Fibroblast of peridontal ligament (primary cell): ENCODE measurements at regions not wholly inside any gene's neighbourhood (a gene's known extent, or its start where the extent isn't known, plus 50 kb on each side); places are given as distances from the start of the nearest gene placed in this dataset.
A peak's percentile ranks its signal among the peaks of the same experiment; 100 is the strongest.

Experiments
- DNase-seq: peaks from one replicate; pipeline ENCODE4 v3.0.0-alpha.2; 2010; ENCODE audit errors: extremely low read depth

DNA sequence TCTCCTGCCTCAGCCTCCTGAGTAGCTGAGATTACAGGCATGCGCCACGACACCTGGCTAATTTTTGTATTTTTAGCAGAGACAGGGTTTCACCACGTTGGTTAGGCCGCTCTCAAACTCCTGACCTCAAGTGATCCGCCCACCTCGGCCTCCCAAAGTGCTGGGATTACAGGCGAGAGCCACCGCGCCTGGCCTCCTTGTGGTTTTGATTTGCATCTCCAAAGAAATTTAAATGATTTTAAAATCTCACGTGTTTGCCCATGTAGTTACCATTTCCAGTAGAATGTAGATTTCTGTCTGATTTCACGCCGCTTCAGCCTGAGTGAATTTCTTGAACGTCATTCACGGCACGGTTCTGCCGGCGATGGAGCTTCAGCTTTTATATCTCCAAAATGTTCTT lies 55.8 kb downstream of the IGF2 start:
- no peak for DNase-seq

DNA sequence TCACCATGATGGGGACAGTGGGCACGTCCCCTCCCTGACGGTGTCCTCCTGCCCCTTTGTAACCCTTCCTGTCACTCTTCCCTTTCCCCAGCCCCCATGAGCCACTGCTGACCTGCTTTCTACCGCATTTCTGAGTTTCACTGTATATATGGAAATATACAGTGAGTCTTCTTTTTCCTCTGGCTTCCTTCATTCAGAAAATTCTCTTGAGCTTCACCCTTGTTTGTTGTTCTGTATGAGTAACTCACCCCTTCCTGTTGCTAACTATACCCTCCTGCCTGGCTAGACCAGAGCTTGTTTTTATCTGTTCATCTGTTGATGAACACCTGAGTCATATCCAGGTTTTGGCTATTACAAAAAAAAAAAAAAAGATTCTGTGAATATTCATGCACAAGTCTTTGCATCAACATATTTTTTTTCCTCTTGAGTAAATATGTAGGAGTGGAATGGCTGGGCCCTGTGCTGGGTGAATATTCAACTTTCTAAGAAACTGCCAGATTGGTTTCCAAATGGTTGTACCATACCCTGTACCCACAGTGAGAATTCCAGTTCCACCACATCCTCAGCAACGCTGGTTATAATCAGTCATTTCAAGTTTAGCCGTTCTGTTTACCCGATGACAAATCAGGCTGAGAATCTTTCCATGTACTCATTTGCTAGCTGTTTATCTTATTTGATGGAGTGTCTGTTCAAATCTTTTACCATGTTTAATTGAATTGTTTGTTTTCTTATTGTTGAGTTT lies 62.0 kb downstream of the IGF2 start:
- DNase-seq: peak; percentile 36

- no peak for DNase-seq
Measured at GRCh38 chr11:2076441-2076840, 62.7 kb downstream of the IGF2 start.

- no peak for DNase-seq
Measured at GRCh38 chr11:2074266-2074825, 64.8 kb downstream of the IGF2 start.

DNA sequence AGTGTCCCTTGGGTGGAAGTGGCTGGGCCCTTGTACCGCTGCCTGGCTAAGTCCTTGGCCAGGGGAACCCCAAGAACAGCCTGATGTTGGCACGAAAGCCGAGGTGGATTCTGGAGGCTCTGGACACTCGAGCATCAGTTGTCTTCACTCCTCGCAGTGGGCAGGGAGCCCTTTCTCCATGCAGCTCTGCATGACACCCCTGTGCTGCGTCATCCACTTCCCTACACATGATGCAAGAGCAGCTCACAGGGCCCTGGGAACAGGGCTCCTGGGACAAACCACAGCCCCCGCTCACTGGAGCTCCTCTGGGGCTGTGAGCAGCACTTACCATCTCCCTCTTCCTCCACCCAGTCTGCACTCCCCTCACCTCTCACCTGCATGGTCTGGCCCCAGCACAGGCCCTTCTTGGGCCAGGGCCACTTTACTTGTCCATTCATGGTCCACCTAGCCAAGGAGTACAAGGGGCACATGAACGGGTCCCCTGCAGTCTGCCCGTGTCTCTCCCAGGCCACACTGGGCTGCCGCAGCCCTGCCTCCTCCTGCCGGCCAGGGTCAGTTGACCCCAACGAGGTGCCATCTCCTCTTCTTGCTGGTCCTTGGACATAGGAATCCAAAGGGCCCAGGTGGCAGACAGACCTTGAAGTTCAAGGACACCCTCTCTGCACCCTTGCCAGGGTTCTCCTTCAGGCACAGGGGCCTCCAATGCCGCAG lies 66.5 kb downstream of the IGF2 start:
- no peak for DNase-seq

GRCh38 chr11:2071748-2072385 lies 67.3 kb downstream of the IGF2 start:
- no peak for DNase-seq
